ENCODE measurements at regions not wholly inside any gene's neighbourhood (a gene's known extent, or its start where the extent isn't known, plus 50 kb on each side); places are given as distances from the start of the nearest gene placed in this dataset.

DNA sequence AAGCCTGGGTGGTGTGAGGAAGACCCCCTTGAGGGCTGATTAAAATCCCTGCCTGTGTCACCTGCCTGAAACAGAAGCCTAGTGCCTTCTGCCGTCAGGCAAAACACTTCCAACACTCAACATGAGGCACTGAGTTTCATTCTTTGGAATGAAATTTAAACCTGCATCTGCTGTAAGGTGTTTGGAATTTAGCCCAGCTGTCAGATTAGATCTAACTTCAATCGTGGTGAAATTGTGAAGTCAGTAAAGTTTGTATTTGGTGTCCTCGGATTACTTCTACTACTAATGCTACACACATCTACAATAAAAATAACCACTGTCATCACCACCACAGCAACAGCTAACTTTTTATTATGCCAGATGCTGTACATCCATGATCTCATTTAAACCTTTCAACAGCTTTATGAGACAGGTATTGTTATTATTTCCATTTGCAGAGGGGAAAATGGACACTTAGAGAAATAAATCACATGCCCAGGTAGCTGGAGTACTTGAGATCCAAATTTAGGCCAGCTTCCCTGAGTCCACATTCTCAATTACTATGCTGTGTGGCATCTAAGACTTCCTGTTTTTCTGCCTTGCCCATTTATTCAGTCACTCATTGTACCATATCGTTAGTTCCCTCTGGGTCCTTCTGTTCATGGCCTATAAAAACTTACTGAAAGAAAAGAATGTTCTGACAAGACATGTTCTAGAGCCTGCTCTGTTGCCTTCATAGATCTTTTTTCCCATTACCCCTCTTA lies 98.2 kb upstream of the GCFC2 start:
- DNase-seq (ENCODE audit: low spot score in 2 of 2) = no peak
- WGBS, 2 donors = 61% methylated on average over 4 of the region's 4 CpGs
- H3K36me3 ChIP-seq = no peaks in the 10 kb centered on the region
- no peaks in the 10 kb centered on the region for H3K9me3 ChIP-seq
- H3K27me3 ChIP-seq = no peaks in the 10 kb centered on the region
- H3K4me1 ChIP-seq = no peaks in the 10 kb centered on the region
- H3K4me3 ChIP-seq = no peak overlapping the region
- no peak overlapping the region for H3K27ac ChIP-seq
- TF ChIP-seq POLR2A (IDR thresholded peaks at IDR 0.05) (no peak), EP300 (IDR thresholded peaks at IDR 0.05) (no peak)
- TF ChIP-seq, protein P1, sequence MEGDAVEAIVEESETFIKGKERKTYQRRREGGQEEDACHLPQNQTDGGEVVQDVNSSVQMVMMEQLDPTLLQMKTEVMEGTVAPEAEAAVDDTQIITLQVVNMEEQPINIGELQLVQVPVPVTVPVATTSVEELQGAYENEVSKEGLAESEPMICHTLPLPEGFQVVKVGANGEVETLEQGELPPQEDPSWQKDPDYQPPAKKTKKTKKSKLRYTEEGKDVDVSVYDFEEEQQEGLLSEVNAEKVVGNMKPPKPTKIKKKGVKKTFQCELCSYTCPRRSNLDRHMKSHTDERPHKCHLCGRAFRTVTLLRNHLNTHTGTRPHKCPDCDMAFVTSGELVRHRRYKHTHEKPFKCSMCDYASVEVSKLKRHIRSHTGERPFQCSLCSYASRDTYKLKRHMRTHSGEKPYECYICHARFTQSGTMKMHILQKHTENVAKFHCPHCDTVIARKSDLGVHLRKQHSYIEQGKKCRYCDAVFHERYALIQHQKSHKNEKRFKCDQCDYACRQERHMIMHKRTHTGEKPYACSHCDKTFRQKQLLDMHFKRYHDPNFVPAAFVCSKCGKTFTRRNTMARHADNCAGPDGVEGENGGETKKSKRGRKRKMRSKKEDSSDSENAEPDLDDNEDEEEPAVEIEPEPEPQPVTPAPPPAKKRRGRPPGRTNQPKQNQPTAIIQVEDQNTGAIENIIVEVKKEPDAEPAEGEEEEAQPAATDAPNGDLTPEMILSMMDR (IDR thresholded peaks at IDR 0.05) = no peak

DNA sequence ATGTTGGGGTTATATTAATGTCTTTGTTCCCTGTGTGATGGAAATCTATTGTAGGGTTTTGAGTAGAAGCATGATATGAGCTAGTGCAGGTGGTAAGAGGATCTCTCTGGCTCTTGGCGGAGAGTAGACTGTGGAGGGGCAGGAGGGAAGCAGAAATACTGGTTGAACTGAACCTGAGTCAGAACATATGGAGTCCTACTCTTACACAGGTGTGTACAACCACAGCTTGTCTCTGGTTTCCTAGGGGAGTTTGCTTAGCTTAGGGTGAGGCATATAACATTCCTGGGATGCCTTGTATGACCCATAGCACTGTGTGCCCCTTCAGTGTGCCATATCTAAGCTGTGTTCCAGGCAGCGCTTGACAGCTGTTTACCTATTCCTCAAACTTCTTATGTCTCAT lies 97.3 kb upstream of the GCFC2 start:
- H3K9me3 ChIP-seq = no peaks in the 10 kb centered on the region
- no peak for DNase-seq (ENCODE audit: low spot score in 2 of 2)
- H3K27me3 ChIP-seq = no peaks in the 10 kb centered on the region
- no peak overlapping the region for H3K27ac ChIP-seq
- no peaks in the 10 kb centered on the region for H3K36me3 ChIP-seq
- 91 to 97% methylated on average over 2 of the region's 2 CpGs for WGBS, 2 donors
- TF ChIP-seq POLR2A (IDR thresholded peaks at IDR 0.05) = no peak
- no peak overlapping the region for H3K4me3 ChIP-seq
- no peaks in the 10 kb centered on the region for H3K4me1 ChIP-seq

DNA sequence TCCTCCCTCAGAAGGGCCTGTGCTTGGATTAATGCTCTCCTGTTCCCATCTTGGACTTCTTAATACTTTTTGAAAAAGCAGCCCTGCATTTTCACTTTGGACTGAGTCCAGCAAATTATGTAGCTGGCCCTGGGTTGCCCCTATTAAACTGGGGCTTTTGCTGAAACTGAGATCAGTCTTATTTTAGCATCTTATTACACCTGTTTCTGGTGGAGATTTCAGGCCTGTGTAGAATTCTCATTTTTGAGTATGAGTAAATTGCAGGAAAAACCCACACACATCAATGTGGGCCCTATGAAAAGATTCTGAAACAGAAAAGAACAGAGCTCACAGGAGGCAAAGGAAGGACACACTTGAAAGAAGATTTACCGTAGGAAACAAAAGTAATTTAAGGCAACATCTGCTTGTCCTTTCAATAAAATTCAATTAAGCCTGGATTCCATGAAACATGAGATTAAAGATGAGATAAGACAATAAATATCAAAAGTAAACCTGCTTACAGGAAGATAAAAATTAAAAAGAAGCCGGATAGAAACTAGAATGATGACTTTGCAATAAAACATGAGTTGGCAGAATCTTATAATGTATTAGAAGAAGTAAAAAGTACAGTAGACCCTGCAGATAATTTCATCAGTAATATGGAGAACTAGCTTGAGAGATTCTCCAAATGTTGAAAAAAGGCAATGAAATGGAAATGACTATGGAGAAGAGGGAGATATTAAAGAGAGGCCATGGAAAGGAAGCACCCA lies 90.7 kb upstream of the GCFC2 start:
- Histone ChIP-seq H3K27ac (no peak overlapping the region), H3K4me3 (no peak overlapping the region), H3K36me3 (no peaks in the 10 kb centered on the region), H3K4me1 (no peaks in the 10 kb centered on the region), H3K27me3 (no peaks in the 10 kb centered on the region), H3K9me3 (no peaks in the 10 kb centered on the region)
- DNase-seq (ENCODE audit: low spot score in 2 of 2) = no peak
- TF ChIP-seq, protein P1 (IDR thresholded peaks at IDR 0.05) = no peak
- TF ChIP-seq EP300 (IDR thresholded peaks at IDR 0.05) = no peak
- TF ChIP-seq POLR2A (IDR thresholded peaks at IDR 0.05) = no peak
- WGBS, 2 donors = 85 to 88% methylated on average over 2 of the region's 2 CpGs

DNA sequence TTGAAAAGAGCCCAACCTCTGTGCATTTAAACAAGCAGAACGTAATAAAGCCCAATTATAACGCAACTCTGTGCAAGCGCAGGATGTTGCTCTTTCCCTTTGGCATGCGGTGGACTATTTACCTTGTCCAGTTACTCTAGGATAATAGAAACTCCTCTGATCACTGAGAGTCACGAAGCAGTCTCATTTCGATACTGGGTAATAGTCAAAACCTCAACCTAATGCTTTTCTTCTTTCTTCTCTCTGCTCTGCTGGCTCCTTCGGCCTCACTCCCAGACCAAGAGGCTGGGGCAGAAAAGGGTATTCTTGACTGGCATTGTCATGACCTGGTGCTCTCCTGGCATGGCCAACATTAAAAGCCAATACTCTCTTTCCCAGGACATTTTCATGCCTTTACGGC lies 89.7 kb upstream of the GCFC2 start:
- no peaks in the 10 kb centered on the region for H3K27me3 ChIP-seq
- WGBS, 2 donors = 89 to 95% methylated on average over 8 of the region's 8 CpGs
- H3K4me3 ChIP-seq = no peak overlapping the region
- H3K27ac ChIP-seq = no peak overlapping the region
- H3K9me3 ChIP-seq = no peaks in the 10 kb centered on the region
- TF ChIP-seq, protein P1 (IDR thresholded peaks at IDR 0.05) = no peak
- TF ChIP-seq EP300 (IDR thresholded peaks at IDR 0.05) = no peak
- no peak for TF ChIP-seq POLR2A (IDR thresholded peaks at IDR 0.05)
- DNase-seq (ENCODE audit: low spot score in 2 of 2) = no peak
- H3K36me3 ChIP-seq = no peaks in the 10 kb centered on the region
- H3K4me1 ChIP-seq = no peaks in the 10 kb centered on the region

DNA sequence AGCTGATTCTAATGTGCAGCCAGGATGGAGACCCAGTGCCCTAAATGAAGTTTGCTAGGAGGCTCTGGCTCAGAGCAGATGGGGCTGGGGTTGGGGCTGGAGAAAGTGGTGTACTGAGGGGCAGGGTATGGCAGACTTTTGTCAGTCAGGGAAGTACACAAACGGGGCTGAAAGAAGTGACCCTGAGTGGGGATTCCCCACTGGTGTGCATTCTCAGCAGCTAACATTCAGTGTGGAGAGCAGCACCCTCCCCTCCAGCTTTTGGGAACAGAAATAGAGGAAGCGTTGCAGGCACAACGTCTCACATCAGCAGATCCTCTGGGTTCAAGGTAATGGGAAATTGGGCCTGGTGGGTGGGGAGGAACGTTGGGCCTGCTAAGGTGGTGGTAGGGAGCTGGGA lies 89.1 kb upstream of the GCFC2 start:
- Histone ChIP-seq H3K4me3 (no peak overlapping the region), H3K36me3 (no peaks in the 10 kb centered on the region), H3K9me3 (no peaks in the 10 kb centered on the region), H3K27ac (no peak overlapping the region), H3K4me1 (no peaks in the 10 kb centered on the region), H3K27me3 (no peaks in the 10 kb centered on the region)
- TF ChIP-seq, protein P1 (IDR thresholded peaks at IDR 0.05) = no peak
- TF ChIP-seq POLR2A (IDR thresholded peaks at IDR 0.05) (no peak), EP300 (IDR thresholded peaks at IDR 0.05) (no peak)
- no peak for DNase-seq (ENCODE audit: low spot score in 2 of 2)
- 52 to 60% methylated on average over 4 of the region's 4 CpGs for WGBS, 2 donors
